AG09319 (cell line): ENCODE measurements at regions not wholly inside any gene's neighbourhood (a gene's known extent, or its start where the extent isn't known, plus 50 kb on each side); places are given as distances from the start of the nearest gene placed in this dataset.

Experiments used
- DNase-seq: peaks from one replicate; pipeline ENCODE4 v3.0.0-alpha.2; 2010; ENCODE audit warnings: low read depth; ENCODE audit errors: extremely low read depth
- TF ChIP-seq, protein P1 (sequence below): IDR thresholded peaks from 2 replicates; pipeline ENCODE4 v1.5.1; 2011; ENCODE audit warnings: low read depth, mild to moderate bottlenecking, inconsistent platforms, low read length, moderate library complexity

DNA sequence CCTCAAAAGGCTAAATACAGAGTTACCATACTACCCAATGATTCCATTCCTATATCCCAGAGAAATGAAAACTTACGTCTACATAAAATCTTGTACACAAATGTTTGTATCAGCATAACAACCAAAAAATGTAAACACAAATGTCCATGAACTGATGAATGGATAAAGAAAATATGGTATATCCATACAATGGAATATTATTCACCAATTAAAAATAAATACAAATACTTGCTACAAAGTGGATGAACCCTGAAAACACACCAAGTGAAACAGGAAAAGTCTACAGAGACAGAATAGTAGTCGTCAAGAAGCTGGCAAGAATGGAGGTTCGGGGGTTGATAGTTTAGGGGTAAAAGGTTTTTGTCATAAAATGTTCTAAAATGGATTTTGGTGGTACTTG lies 54.0 kb upstream of the ANKRD28 start:
- TF ChIP-seq, protein P1, sequence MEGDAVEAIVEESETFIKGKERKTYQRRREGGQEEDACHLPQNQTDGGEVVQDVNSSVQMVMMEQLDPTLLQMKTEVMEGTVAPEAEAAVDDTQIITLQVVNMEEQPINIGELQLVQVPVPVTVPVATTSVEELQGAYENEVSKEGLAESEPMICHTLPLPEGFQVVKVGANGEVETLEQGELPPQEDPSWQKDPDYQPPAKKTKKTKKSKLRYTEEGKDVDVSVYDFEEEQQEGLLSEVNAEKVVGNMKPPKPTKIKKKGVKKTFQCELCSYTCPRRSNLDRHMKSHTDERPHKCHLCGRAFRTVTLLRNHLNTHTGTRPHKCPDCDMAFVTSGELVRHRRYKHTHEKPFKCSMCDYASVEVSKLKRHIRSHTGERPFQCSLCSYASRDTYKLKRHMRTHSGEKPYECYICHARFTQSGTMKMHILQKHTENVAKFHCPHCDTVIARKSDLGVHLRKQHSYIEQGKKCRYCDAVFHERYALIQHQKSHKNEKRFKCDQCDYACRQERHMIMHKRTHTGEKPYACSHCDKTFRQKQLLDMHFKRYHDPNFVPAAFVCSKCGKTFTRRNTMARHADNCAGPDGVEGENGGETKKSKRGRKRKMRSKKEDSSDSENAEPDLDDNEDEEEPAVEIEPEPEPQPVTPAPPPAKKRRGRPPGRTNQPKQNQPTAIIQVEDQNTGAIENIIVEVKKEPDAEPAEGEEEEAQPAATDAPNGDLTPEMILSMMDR = no peak
- DNase-seq = no peak

DNA sequence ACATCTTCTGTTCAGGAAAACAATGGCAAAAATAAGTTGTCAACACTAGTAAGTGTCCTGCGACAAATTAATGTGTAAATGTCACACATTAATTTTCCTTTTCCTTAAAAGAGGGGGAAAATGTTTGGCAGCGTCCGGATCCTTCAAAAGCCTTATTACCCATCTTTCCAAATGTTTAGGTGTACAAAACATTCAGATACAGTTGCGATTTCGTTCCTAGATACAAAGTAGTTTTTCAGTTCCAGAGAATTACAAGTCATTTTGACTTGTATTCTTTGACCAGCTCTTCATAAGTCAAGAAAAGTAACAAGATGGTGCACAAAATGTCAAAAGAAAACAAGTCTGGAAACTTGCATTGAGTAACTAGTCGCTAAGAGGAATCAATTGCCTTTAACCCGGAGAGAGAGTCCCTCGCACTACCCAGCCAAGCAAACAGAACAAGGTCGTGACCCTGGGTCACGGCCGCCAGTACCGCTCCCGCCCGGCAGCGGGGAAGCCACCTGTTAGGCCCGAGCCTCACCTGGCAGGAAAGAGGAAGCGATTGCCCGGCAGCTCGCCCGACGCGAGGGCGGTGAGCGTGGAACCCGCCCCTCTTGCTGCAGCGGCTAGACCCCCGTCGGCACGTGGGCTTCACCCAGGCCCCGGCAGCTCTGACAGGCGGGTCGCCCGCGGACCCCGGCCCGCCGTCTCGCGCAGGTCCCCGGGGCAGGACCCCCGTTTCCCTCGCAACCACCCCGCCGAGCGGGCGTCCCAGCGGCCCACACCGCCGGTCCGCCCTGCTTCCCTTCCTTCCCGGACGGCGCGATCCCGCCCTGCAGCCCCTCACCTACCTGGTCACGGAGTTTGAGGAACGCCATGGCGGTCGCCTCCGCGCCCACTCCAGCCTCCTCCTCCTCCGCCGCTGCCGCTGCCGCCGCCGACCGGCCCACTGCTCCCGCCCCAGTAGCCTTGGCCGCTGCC lies 61.0 kb upstream of the ANKRD28 start:
- DNase-seq = no peak
- TF ChIP-seq, protein P1 = no peak

DNA sequence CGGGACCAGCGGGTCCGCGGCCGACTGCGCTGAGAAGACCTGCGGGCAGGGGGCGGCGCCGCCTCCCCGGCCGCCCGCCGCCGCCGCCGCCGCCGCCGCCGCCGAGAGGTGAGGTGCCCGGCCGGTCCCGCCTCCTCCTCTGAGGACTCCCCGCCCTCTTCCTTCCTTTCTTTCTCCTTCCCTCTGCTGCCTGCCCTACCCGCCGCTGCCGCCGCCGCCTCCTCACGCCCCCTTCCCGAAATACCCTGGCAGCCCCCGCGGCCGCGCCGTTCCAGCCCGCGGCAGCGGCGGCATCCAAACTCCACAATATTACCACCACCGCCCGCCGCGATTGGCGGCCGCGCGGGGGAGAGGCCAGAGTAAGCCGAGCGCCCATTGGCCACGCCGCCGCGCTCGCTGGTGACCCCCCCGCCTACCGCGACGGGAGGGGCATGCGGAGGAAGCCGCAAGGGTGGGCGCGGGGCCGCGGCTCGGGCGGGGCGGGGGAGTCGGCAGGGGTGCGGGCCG lies 61.8 kb upstream of the ANKRD28 start:
- TF ChIP-seq, protein P1 = no peak
- peak; percentile 41 for DNase-seq

DNA sequence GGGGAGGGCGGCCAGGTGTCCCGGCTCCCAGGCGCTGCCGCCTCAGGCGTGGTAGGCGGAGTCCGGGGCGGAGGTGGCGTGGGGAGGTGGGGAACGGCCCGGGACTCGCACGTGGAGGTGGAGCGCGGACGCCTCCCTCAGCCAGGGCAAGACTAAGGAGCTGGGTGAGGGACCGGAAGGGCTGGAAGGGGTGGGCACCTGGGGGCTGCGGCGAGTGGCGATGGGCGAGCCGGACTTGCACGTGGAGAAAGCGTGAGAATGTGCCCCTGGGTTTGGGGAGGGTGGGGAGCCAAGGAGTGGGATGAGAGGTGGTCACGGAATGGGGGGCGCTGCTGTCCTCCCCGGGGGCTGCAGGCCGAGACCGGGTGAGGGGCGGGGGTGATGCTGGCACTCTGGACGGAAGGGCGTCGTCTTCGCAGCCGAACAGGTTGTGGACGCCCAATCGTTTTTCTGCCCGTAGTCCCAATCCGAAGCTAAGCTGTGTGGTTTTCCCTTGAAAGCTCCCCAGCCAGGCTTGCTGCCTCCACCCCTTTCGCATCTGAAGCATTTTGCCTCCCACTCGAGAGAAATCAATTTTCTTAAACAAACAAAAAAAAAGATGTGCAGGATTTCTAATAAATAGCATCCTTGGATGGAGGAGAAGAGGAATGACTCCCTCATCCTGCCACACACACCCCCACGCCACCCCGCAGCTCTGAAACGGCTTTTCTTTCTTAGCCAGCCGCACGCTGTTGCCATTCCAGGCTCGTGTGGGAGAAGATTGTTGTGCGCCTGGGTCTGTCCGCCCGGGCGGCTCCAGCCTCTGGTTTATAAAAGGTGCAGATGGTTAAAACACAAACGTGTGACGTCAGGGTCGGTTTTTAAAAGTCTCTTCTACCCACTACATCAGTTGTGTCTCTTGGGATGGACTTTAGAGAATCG lies 62.5 kb upstream of the ANKRD28 start:
- no peak for DNase-seq
- TF ChIP-seq, protein P1 = no peak

DNA sequence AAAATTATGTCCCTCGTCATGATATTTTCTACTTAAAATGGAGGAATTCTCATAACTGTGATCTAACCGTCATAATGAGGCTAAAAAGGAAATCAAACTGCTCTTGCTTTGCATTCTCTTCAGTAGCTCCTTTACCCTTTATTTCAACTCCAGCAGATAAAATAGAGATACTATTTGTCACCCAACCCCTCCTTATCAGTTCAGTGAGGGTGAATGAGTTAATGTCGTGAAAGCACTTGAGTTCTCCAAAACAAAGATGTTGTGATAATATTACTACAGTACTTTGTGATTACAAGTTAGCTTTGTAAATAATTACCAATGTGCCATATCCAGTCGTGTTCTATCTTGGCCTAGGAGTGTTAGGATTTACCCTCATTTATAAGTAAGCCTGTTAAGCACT lies 63.4 kb upstream of the ANKRD28 start:
- TF ChIP-seq, protein P1 = no peak
- no peak for DNase-seq

DNA sequence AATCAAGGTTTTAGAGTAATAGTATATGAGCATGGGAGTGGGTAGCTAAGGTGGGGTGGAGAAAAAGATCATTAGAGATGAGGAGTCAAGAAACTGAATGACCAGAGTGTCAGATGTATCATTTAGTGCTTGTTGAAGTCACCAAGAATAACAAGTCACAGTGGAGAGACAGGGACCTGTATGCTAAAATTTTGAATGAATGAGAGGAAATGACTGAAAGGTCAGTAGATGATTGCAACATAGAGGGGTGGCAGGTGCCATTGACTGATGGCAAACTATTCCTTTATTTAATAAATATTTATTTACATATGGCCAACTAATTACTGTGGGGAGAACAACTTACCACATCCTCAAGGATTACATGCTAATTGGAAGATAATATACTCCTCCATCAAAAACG lies 75.0 kb upstream of the ANKRD28 start:
- TF ChIP-seq, protein P1 = no peak
- DNase-seq = no peak
